22Rv1 (cell line): ENCODE measurements at regions not wholly inside any gene's neighbourhood (a gene's known extent, or its start where the extent isn't known, plus 50 kb on each side); places are given as distances from the start of the nearest gene placed in this dataset.

Source experiments
- H3K27ac ChIP-seq: fragments of 450-650 bp; 2 replicates; pipeline ENCODE4 v1.5.1; 2017
- CTCF ChIP-seq: fragments of 450-650 bp; IDR thresholded peaks from 2 replicates; pipeline ENCODE4 v1.5.1; 2017; ENCODE audit warnings: mild to moderate bottlenecking
- ZFX ChIP-seq: fragments of 450-650 bp; IDR thresholded peaks from 2 replicates; pipeline ENCODE4 v1.6.1; 2017; ENCODE audit warnings: antibody characterized with exemption, borderline replicate concordance

GRCh38 chr2:14039134-14039533 is 593.4 kb upstream of the LRATD1 start:
- no peak overlapping the region for H3K27ac ChIP-seq
- TF ChIP-seq ZFX (no peak), CTCF (no peak)

- H3K27ac ChIP-seq = no peak overlapping the region
- TF ChIP-seq ZFX (no peak), CTCF (no peak)
Measured at GRCh38 chr2:14047491-14047890, 585.0 kb upstream of the LRATD1 start.

- H3K27ac ChIP-seq = peak overlapping the region; percentile 30; the same call in 1 of the 2 replicates
- TF ChIP-seq CTCF = no peak
- TF ChIP-seq ZFX = no peak
Measured at GRCh38 chr2:14051401-14051800, 581.1 kb upstream of the LRATD1 start.

GRCh38 chr2:14053105-14053504 is 579.4 kb upstream of the LRATD1 start:
- no peak for TF ChIP-seq CTCF
- TF ChIP-seq ZFX = no peak
- H3K27ac ChIP-seq = no peak overlapping the region

- no peak overlapping the region for H3K27ac ChIP-seq
- no peak for TF ChIP-seq CTCF
- no peak for TF ChIP-seq ZFX
Measured at GRCh38 chr2:14064346-14064745, 568.2 kb upstream of the LRATD1 start.

- TF ChIP-seq CTCF (no peak), ZFX (no peak)
- H3K27ac ChIP-seq = no peak overlapping the region
Measured at GRCh38 chr2:14072338-14072737, 560.2 kb upstream of the LRATD1 start.

GRCh38 chr2:14074691-14075090 is 557.8 kb upstream of the LRATD1 start:
- TF ChIP-seq ZFX (no peak), CTCF (no peak)
- no peak overlapping the region for H3K27ac ChIP-seq
